Mesothelial cell of epicardium (in vitro differentiated cells): ENCODE measurements at regions not wholly inside any gene's neighbourhood (a gene's known extent, or its start where the extent isn't known, plus 50 kb on each side); places are given as distances from the start of the nearest gene placed in this dataset.
A peak's percentile ranks its signal among the peaks of the same experiment; 100 is the strongest.

ENCODE experiments used
- DNase-seq, 2 experiments: peaks; one replicate each; pipeline ENCODE4 v3.0.0; 2021; ENCODE audit warnings: low spot score in 2 of 2; ENCODE audit not compliant: unreplicated experiment in 2 of 2
- H3K27ac Mint-ChIP-seq: 2 replicates; pipeline ENCODE4 v1.8.0; 2021; ENCODE audit warnings: mixed read lengths
- H3K27me3 Mint-ChIP-seq: 2 replicates; pipeline ENCODE4 v1.8.0; 2021; ENCODE audit warnings: low read depth, mixed read lengths
- H3K36me3 Mint-ChIP-seq: 2 replicates; pipeline ENCODE4 v1.8.0; 2021; ENCODE audit warnings: mixed read lengths
- H3K4me1 Mint-ChIP-seq: 2 replicates; pipeline ENCODE4 v1.8.0; 2021; ENCODE audit warnings: mixed read lengths
- H3K4me3 Mint-ChIP-seq: 2 replicates; pipeline ENCODE4 v1.8.0; 2021; ENCODE audit warnings: mild to moderate bottlenecking, moderate library complexity, mixed read lengths
- H3K9me3 Mint-ChIP-seq: 2 replicates; pipeline ENCODE4 v1.8.0; 2021; ENCODE audit warnings: mixed read lengths
- CTCF ChIP-seq: fragments of 200-600 bp; sonication (generic); IDR thresholded peaks from one replicate; pipeline ENCODE4 v1.5.0; 2021; ENCODE audit warnings: antibody characterized with exemption; ENCODE audit not compliant: unreplicated experiment

- no peak for TF ChIP-seq CTCF
- Mint-ChIP-seq H3K9me3 (peaks cover 22% of the 10 kb centered on the region), H3K27me3 (no peaks in the 10 kb centered on the region), H3K36me3 (peaks cover 15% of the 10 kb centered on the region), H3K4me1 (peaks cover 20% of the 10 kb centered on the region), H3K4me3 (no peak overlapping the region), H3K27ac (no peak overlapping the region)
- DNase-seq: no peak
Observed at GRCh38 chr2:217539126-217539525, 463.7 kb downstream of the TNS1 start.

- no peak for TF ChIP-seq CTCF
- Mint-ChIP-seq H3K4me3 (no peak overlapping the region), H3K36me3 (peaks cover 11% of the 10 kb centered on the region), H3K27ac (no peak overlapping the region), H3K4me1 (peaks cover 20% of the 10 kb centered on the region), H3K27me3 (no peaks in the 10 kb centered on the region), H3K9me3 (peaks cover 18% of the 10 kb centered on the region)
- DNase-seq: no peak
Observed at GRCh38 chr2:217538719-217539118, 464.1 kb downstream of the TNS1 start.

GRCh38 chr2:217535957-217536708, 466.7 kb downstream of the TNS1 start:
- Mint-ChIP-seq H3K36me3 (peaks cover 6% of the 10 kb centered on the region), H3K4me1 (peaks cover 32% of the 10 kb centered on the region), H3K27me3 (no peaks in the 10 kb centered on the region), H3K4me3 (no peak overlapping the region), H3K9me3 (peaks cover 10% of the 10 kb centered on the region), H3K27ac (peak overlapping the region; percentile 67)
- no peak for TF ChIP-seq CTCF
- DNase-seq: no peak

GRCh38 chr2:217530392-217531090, 472.3 kb downstream of the TNS1 start:
- no peak for DNase-seq
- no peaks in the 10 kb centered on the region for H3K27me3 Mint-ChIP-seq
- peaks cover 38% of the 10 kb centered on the region for H3K4me1 Mint-ChIP-seq
- H3K36me3 Mint-ChIP-seq: peaks cover 6% of the 10 kb centered on the region
- peaks cover 13% of the 10 kb centered on the region for H3K9me3 Mint-ChIP-seq
- peak overlapping the region; percentile 93 for H3K27ac Mint-ChIP-seq
- no peak for TF ChIP-seq CTCF
- no peak overlapping the region for H3K4me3 Mint-ChIP-seq

- peaks cover 33% of the 10 kb centered on the region for H3K4me1 Mint-ChIP-seq
- no peak overlapping the region for H3K27ac Mint-ChIP-seq
- no peak for DNase-seq
- peaks cover 6% of the 10 kb centered on the region for H3K36me3 Mint-ChIP-seq
- H3K27me3 Mint-ChIP-seq: no peaks in the 10 kb centered on the region
- no peak overlapping the region for H3K4me3 Mint-ChIP-seq
- TF ChIP-seq CTCF: no peak
- peaks cover 13% of the 10 kb centered on the region for H3K9me3 Mint-ChIP-seq
Observed at GRCh38 chr2:217529271-217529670, 473.5 kb downstream of the TNS1 start.
